Cardiac muscle cell (in vitro differentiated cells and primary cell): ENCODE measurements at regions not wholly inside any gene's neighbourhood (a gene's known extent, or its start where the extent isn't known, plus 50 kb on each side); places are given as distances from the start of the nearest gene placed in this dataset.

ENCODE experiments used
- DNase-seq, 2 donors: peaks; one replicate each; pipeline versions ENCODE4 v3.0.0 to v3.0.0-alpha.2; 2010 to 2017; ENCODE audit warnings: low read depth in 1 of 2, low spot score in 1 of 2
- H3K27ac ChIP-seq: fragments of 200-600 bp; sonication (generic); 2 replicates; pipeline ENCODE4 v1.5.1; 2016
- H3K27me3 ChIP-seq: fragments of 200-600 bp; sonication (generic); 2 replicates; pipeline ENCODE4 v1.6.0; 2016; ENCODE audit warnings: control low read depth
- H3K36me3 ChIP-seq: fragments of 200-600 bp; sonication (generic); 2 replicates; pipeline ENCODE4 v1.5.1; 2016; ENCODE audit warnings: control low read depth
- H3K4me1 ChIP-seq: fragments of 200-600 bp; sonication (generic); 2 replicates; pipeline ENCODE4 v1.8.1; 2017; ENCODE audit warnings: low read depth, mild to moderate bottlenecking, mixed run types
- H3K4me3 ChIP-seq: fragments of 200-600 bp; sonication (generic); 2 replicates; pipeline ENCODE4 v1.5.1; 2016; ENCODE audit warnings: mild to moderate bottlenecking
- H3K9me3 ChIP-seq: fragments of 200-600 bp; sonication (generic); 2 replicates; pipeline ENCODE4 v1.5.1; 2017; ENCODE audit warnings: low read depth, mild to moderate bottlenecking, control low read depth
- TF ChIP-seq, protein P1 (sequence below): IDR thresholded peaks from 2 replicates; pipeline ENCODE4 v1.5.1; 2012; ENCODE audit warnings: low read depth, mild to moderate bottlenecking, low read length

DNA sequence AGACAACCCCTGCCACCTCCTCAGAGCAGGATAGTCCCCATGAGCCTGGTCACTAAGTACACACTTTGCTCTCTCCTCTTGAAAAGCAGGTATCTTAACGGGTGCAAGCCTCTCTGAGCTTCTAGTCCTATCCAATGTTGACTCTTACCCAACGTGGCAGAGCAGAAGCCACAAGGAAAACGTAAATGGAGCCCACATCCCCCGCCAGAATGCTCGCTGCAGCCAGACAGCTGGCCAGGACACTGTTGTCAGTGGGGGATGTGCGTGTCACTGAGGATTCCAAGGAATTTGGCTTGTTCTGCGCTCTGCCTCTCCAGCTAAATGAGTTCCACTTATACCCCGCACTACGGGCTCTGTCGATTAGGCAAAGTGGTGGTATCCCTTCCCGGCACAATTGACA is 67.8 kb upstream of the IGF1R start:
- peak; percentile 12 to 69 for DNase-seq
- H3K4me3 ChIP-seq, result no peak overlapping the region
- H3K9me3 ChIP-seq, result no peaks in the 10 kb centered on the region
- H3K27me3 ChIP-seq, result no peaks in the 10 kb centered on the region
- H3K36me3 ChIP-seq, result no peaks in the 10 kb centered on the region
- no peak overlapping the region for H3K27ac ChIP-seq
- TF ChIP-seq, protein P1, sequence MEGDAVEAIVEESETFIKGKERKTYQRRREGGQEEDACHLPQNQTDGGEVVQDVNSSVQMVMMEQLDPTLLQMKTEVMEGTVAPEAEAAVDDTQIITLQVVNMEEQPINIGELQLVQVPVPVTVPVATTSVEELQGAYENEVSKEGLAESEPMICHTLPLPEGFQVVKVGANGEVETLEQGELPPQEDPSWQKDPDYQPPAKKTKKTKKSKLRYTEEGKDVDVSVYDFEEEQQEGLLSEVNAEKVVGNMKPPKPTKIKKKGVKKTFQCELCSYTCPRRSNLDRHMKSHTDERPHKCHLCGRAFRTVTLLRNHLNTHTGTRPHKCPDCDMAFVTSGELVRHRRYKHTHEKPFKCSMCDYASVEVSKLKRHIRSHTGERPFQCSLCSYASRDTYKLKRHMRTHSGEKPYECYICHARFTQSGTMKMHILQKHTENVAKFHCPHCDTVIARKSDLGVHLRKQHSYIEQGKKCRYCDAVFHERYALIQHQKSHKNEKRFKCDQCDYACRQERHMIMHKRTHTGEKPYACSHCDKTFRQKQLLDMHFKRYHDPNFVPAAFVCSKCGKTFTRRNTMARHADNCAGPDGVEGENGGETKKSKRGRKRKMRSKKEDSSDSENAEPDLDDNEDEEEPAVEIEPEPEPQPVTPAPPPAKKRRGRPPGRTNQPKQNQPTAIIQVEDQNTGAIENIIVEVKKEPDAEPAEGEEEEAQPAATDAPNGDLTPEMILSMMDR, result no peak
- peaks cover 9% of the 10 kb centered on the region for H3K4me1 ChIP-seq

DNA sequence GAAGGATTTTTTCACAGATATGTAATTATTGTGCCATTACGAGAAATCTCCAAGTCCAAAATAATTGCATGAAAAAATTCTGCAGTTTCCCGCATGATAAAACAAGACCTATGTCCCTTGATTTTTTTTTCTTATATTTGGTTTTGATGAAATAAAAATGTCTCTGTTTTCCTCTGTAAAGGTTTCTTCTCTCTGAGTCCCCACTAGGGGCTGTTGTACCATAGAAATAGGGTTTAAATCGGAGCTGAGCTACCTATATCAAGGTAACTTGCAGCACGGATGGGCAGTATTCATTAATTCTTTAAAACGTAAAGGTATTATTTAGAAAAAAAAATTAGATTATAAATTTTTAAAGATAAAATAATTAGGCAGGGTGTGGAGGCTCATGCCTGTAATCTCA is 66.6 kb upstream of the IGF1R start:
- peaks cover 9% of the 10 kb centered on the region for H3K4me1 ChIP-seq
- DNase-seq, result peak in 1 of 2 donors; percentile 7
- H3K36me3 ChIP-seq, result no peaks in the 10 kb centered on the region
- H3K27ac ChIP-seq, result no peak overlapping the region
- TF ChIP-seq, protein P1, result peak; percentile 16
- no peak overlapping the region for H3K4me3 ChIP-seq
- no peaks in the 10 kb centered on the region for H3K9me3 ChIP-seq
- H3K27me3 ChIP-seq, result no peaks in the 10 kb centered on the region

DNA sequence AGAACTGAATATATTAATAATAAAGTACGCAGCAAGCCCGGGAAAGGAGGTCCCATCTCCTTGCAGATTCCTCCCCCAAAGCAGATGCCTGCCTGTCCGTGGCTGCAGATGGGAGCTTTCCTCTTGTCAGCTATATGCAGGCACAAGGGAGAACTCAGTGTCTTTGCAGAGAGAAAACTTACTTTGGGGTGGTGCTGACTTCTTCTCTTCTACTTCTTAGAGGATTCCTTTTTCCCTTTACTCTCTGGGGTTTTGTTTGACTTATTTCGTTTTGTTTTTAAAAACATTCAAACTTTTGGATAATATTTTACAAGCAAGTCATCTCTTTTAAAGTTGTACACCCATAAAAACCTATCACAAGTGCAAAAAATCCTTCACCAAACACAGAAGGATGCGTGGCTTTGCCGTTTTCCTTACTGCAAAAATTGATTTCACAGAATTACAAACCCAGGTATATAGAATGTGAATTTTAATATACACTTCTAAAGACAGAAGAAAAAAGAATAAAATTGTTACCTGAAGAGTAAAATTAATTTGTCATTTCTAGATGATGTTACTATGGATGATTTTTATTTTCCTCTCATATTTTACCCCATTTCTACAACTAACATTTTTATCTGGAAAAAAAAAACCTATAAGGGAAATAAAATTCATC is 65.3 kb upstream of the IGF1R start:
- no peaks in the 10 kb centered on the region for H3K27me3 ChIP-seq
- H3K4me1 ChIP-seq, result peaks cover 9% of the 10 kb centered on the region
- TF ChIP-seq, protein P1, result no peak
- H3K27ac ChIP-seq, result no peak overlapping the region
- no peak overlapping the region for H3K4me3 ChIP-seq
- no peaks in the 10 kb centered on the region for H3K36me3 ChIP-seq
- no peak for DNase-seq
- no peaks in the 10 kb centered on the region for H3K9me3 ChIP-seq

DNA sequence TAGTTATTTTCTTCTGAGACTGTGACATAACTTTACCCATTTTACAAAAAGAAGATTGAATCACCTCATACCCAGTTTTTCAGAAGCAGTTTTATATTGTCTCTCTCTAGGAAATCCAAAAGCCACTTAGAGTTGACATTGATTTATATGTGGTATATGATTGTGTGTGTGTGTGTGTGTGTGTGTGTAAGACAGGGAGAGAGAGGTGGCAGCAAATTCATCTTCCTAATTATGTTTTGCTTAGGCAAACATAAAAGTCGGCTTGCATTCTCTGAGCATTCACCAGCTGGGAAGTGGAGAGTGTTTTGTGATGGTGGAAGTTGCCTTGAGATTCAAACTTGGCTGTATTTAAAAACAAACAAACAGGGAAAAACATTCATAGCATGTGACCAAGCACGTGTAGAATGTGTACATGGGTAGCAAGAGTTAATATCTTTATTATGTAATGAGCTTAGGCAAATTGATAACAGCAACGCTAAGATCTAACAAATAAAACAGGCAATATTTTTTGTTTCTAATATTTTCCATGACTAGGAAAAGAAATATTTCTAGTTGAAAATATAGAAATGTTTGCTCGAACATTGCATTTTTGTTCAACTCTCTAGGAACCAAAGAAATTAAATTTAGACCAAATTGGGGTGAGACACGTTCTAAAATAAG is 64.4 kb upstream of the IGF1R start:
- no peaks in the 10 kb centered on the region for H3K27me3 ChIP-seq
- TF ChIP-seq, protein P1, result no peak
- no peak overlapping the region for H3K4me3 ChIP-seq
- no peak overlapping the region for H3K27ac ChIP-seq
- no peaks in the 10 kb centered on the region for H3K9me3 ChIP-seq
- DNase-seq, result no peak
- no peaks in the 10 kb centered on the region for H3K36me3 ChIP-seq
- peaks cover 9% of the 10 kb centered on the region for H3K4me1 ChIP-seq

DNA sequence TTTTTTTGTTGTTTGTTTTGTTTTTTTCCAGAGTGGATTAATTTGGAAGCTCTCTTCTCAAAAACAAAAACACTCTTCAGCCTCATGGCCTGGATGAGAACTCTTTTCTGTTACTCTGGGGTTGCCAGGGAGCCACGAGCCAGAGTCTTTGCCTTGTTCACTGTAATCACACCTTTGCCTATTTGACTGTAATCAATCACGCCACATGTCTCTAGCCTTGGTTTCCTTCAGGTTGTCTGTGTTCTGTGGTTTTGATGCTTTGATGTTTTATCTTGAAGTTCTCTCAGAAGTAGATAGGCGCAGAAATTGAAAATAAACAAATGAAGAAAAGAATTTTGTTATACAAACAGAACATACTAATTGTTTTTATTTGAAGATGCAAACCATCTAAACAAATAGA is 62.3 kb upstream of the IGF1R start:
- Histone ChIP-seq H3K36me3 (no peaks in the 10 kb centered on the region), H3K4me3 (no peak overlapping the region), H3K27ac (no peak overlapping the region), H3K4me1 (peaks cover 3% of the 10 kb centered on the region), H3K27me3 (no peaks in the 10 kb centered on the region), H3K9me3 (no peaks in the 10 kb centered on the region)
- TF ChIP-seq, protein P1, result no peak
- DNase-seq, result no peak
